ENCODE measurements at regions not wholly inside any gene's neighbourhood (a gene's known extent, or its start where the extent isn't known, plus 50 kb on each side); places are given as distances from the start of the nearest gene placed in this dataset.
A peak's percentile ranks its signal among the peaks of the same experiment; 100 is the strongest.

DNA sequence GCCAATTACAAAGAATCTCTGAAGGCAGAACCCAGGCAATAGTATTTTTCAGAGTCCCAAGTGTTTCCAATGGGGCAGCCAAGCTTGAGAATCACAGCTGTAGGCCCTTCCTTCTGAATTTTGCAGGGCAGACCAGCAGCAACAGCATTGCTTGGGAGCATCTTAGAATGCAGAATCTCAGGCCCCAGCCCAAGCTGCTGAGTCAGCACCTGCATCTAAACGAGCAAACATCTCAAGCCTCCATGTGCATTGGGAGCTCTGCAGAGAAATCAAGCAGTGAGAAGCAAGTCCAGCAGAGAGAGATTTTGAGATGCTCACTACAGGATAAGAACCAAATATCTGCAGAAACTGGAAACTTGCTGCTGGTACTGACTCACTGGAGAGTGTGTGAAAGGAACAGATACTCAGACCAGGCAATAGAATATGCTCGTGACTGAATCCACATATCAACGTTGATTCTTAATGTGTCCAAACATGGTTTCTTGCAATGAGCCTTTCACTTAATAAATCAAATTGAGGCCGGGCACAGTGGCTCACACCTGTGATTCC is 81.5 kb upstream of the TNFSF11 start:
- WGBS = over 99% methylated on average over 4 of the region's 4 CpGs
- Histone ChIP-seq H3K4me3 (ENCODE audit: insufficient read depth in 1 of 2, low read depth in 1 of 2, low read length in 2 of 2) (no peak overlapping the region), H2BK120ac (ENCODE audit: low read depth, low read length) (no peak overlapping the region), H3K9me3 (ENCODE audit: control insufficient read depth, low read length) (no peaks in the 10 kb centered on the region), H3K79me1 (replicated peaks; ENCODE audit: low read length, poor library complexity, severe bottlenecking) (no peaks in the 10 kb centered on the region), H3K4ac (ENCODE audit: low read depth in 1 of 2, low read length in 2 of 2) (no peak overlapping the region), H2BK5ac (ENCODE audit: low read depth, low read length, poor library complexity, severe bottlenecking) (no peak overlapping the region), H4K8ac (ENCODE audit: low read length) (no peak overlapping the region), H3K14ac (ENCODE audit: low read length in 2 of 2) (peak overlapping the region in 1 of 2 experiments; percentile 51), H3K27ac (ENCODE audit: low read length, poor library complexity, severe bottlenecking) (no peak overlapping the region), H3K27me3 (ENCODE audit: control insufficient read depth in 1 of 2, insufficient read depth in 1 of 2, low read length in 2 of 2) (peaks cover 0 to 24% of the 10 kb centered on the region in 2 experiments), H3K18ac (ENCODE audit: low read depth in 1 of 2, low read length in 2 of 2) (peak overlapping the region in 1 of 2 experiments; percentile 30), H3K36me3 (ENCODE audit: control insufficient read depth in 1 of 2, insufficient read depth in 2 of 2, low read depth in 1 of 2, low read length in 2 of 2) (no peaks in the 10 kb centered on the region), H3K9ac (ENCODE audit: low read length) (no peak overlapping the region), H2BK15ac (ENCODE audit: low read depth, poor library complexity, severe bottlenecking) (no peak overlapping the region), H2BK12ac (ENCODE audit: low read length in 2 of 2) (peak overlapping the region in 1 of 2 experiments; percentile 63), H2AFZ (ENCODE audit: low read depth, low read length) (no peak overlapping the region), H3K23ac (ENCODE audit: low read length in 2 of 2) (no peak overlapping the region), H4K91ac (ENCODE audit: low read length) (no peak overlapping the region), H3K4me2 (ENCODE audit: low read length, poor library complexity, severe bottlenecking) (no peak overlapping the region), H3K4me1 (ENCODE audit: control insufficient read depth, insufficient read depth, low read depth, low read length) (no peaks in the 10 kb centered on the region), H2AK5ac (ENCODE audit: low read length, severe bottlenecking) (no peak overlapping the region)
- DNase-seq = no peak

DNA sequence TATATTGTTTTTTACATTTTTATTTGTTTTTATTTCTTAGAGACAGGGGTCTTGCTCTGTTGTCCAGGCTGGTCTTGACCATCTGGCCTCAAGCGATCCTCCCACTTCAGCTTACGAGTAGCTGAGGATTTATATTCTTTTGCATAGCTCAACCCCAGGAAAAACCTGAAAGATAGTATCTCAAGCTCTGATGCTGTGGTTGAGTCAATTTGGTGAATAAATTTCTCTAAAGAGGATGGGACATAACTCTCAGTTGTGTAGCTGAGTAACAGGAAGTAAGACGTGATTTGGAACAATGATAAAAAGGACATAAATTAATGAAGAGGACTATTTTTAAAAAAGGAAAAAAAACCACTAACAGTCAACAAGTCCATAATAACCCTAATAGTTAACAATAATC is 79.8 kb upstream of the TNFSF11 start:
- no peak overlapping the region for H2BK120ac ChIP-seq (ENCODE audit: low read depth, low read length)
- no peaks in the 10 kb centered on the region for H3K79me1 ChIP-seq (replicated peaks; ENCODE audit: low read length, poor library complexity, severe bottlenecking)
- H3K27me3 ChIP-seq (ENCODE audit: control insufficient read depth in 1 of 2, insufficient read depth in 1 of 2, low read length in 2 of 2) = peaks cover 0 to 16% of the 10 kb centered on the region in 2 experiments

DNA sequence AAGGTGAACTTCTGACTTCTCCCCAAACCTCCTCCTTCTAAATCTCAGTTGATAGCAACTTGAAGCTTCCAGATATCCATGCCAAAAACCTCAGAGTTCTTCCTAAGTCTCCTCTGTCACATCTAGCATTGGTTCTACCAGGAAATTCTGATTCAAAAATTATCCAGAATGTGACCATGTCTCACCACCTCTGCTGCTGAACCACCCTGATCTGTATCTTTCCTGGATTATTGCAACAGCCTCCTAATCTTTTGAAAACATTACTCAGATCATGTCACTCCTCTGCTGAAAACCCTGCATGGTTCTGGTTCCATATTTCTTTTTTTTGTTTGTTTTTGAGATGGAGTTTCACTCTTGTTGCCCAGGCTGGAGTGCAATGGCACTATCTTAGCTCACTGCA is 78.7 kb upstream of the TNFSF11 start:
- H2AK5ac ChIP-seq (ENCODE audit: low read length, severe bottlenecking) = no peak overlapping the region
- no peak overlapping the region for H2BK120ac ChIP-seq (ENCODE audit: low read depth, low read length)
- no peak overlapping the region for H3K27ac ChIP-seq (ENCODE audit: low read length, poor library complexity, severe bottlenecking)
- H2BK12ac ChIP-seq (ENCODE audit: low read length in 2 of 2) = no peak overlapping the region
- no peak overlapping the region for H3K14ac ChIP-seq (ENCODE audit: low read length in 2 of 2)
- H4K8ac ChIP-seq (ENCODE audit: low read length) = no peak overlapping the region
- H3K4me3 ChIP-seq (ENCODE audit: insufficient read depth in 1 of 2, low read depth in 1 of 2, low read length in 2 of 2) = no peak overlapping the region
- no peaks in the 10 kb centered on the region for H3K4me1 ChIP-seq (ENCODE audit: control insufficient read depth, insufficient read depth, low read depth, low read length)
- no peak overlapping the region for H4K91ac ChIP-seq (ENCODE audit: low read length)
- H3K9ac ChIP-seq (ENCODE audit: low read length) = no peak overlapping the region
- no peaks in the 10 kb centered on the region for H3K9me3 ChIP-seq (ENCODE audit: control insufficient read depth, low read length)
- H2BK5ac ChIP-seq (ENCODE audit: low read depth, low read length, poor library complexity, severe bottlenecking) = no peak overlapping the region
- H3K27me3 ChIP-seq (ENCODE audit: control insufficient read depth in 1 of 2, insufficient read depth in 1 of 2, low read length in 2 of 2) = peaks cover 0 to 16% of the 10 kb centered on the region in 2 experiments
- no peak overlapping the region for H2AFZ ChIP-seq (ENCODE audit: low read depth, low read length)
- no peaks in the 10 kb centered on the region for H3K36me3 ChIP-seq (ENCODE audit: control insufficient read depth in 1 of 2, insufficient read depth in 2 of 2, low read depth in 1 of 2, low read length in 2 of 2)
- H3K23ac ChIP-seq (ENCODE audit: low read length in 2 of 2) = no peak overlapping the region
- peak; percentile 20 for DNase-seq
- no peak overlapping the region for H2BK15ac ChIP-seq (ENCODE audit: low read depth, poor library complexity, severe bottlenecking)
- H3K79me1 ChIP-seq (replicated peaks; ENCODE audit: low read length, poor library complexity, severe bottlenecking) = no peaks in the 10 kb centered on the region
- no peak overlapping the region for H3K4me2 ChIP-seq (ENCODE audit: low read length, poor library complexity, severe bottlenecking)
- H3K4ac ChIP-seq (ENCODE audit: low read depth in 1 of 2, low read length in 2 of 2) = no peak overlapping the region
- H3K18ac ChIP-seq (ENCODE audit: low read depth in 1 of 2, low read length in 2 of 2) = no peak overlapping the region

More for the DNA sequence above, 79.8 kb upstream of the TNFSF11 start:
- H3K4me2 ChIP-seq (ENCODE audit: low read length, poor library complexity, severe bottlenecking) = no peak overlapping the region
- no peak overlapping the region for H4K91ac ChIP-seq (ENCODE audit: low read length)
- no peak overlapping the region for H2AFZ ChIP-seq (ENCODE audit: low read depth, low read length)
- H3K9ac ChIP-seq (ENCODE audit: low read length) = no peak overlapping the region
- no peak overlapping the region for H4K8ac ChIP-seq (ENCODE audit: low read length)
- no peak overlapping the region for H2AK5ac ChIP-seq (ENCODE audit: low read length, severe bottlenecking)
- H3K18ac ChIP-seq (ENCODE audit: low read depth in 1 of 2, low read length in 2 of 2) = no peak overlapping the region
- H3K27ac ChIP-seq (ENCODE audit: low read length, poor library complexity, severe bottlenecking) = no peak overlapping the region
- no peak overlapping the region for H2BK12ac ChIP-seq (ENCODE audit: low read length in 2 of 2)
- WGBS = 42% methylated on average over 2 of the region's 3 CpGs
- H3K4ac ChIP-seq (ENCODE audit: low read depth in 1 of 2, low read length in 2 of 2) = no peak overlapping the region
- H3K4me1 ChIP-seq (ENCODE audit: control insufficient read depth, insufficient read depth, low read depth, low read length) = no peaks in the 10 kb centered on the region
- H2BK15ac ChIP-seq (ENCODE audit: low read depth, poor library complexity, severe bottlenecking) = no peak overlapping the region
- no peak overlapping the region for H2BK5ac ChIP-seq (ENCODE audit: low read depth, low read length, poor library complexity, severe bottlenecking)
- no peaks in the 10 kb centered on the region for H3K36me3 ChIP-seq (ENCODE audit: control insufficient read depth in 1 of 2, insufficient read depth in 2 of 2, low read depth in 1 of 2, low read length in 2 of 2)
- H3K4me3 ChIP-seq (ENCODE audit: insufficient read depth in 1 of 2, low read depth in 1 of 2, low read length in 2 of 2) = no peak overlapping the region
- no peak overlapping the region for H3K23ac ChIP-seq (ENCODE audit: low read length in 2 of 2)
- DNase-seq = peak; percentile 54
- no peak overlapping the region for H3K14ac ChIP-seq (ENCODE audit: low read length in 2 of 2)
- no peaks in the 10 kb centered on the region for H3K9me3 ChIP-seq (ENCODE audit: control insufficient read depth, low read length)

DNA sequence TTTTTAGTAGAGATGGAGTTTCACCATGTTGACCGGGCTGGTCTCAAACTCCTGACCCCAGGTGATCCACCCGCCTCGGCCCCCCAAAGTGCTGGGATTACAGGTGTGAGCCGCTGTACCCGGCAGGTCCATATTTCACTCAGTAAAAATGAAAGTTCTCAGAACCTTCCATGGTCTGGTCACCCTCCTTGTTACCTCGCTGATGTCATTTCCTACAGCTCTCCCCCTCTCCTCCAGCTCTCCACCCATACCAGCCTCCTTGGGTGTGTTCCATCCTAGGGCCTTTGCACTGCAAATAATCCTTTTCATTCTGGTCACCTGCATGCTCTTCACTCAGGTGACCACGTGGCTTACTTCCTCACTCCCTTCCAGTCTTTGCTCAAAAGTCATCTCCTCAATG is 78.2 kb upstream of the TNFSF11 start:
- no peak overlapping the region for H2BK15ac ChIP-seq (ENCODE audit: low read depth, poor library complexity, severe bottlenecking)
- H3K27ac ChIP-seq (ENCODE audit: low read length, poor library complexity, severe bottlenecking) = no peak overlapping the region
- no peak overlapping the region for H4K8ac ChIP-seq (ENCODE audit: low read length)
- 84% methylated on average over 7 of the region's 7 CpGs for WGBS
- no peak overlapping the region for H3K23ac ChIP-seq (ENCODE audit: low read length in 2 of 2)
- no peak overlapping the region for H2BK120ac ChIP-seq (ENCODE audit: low read depth, low read length)
- no peaks in the 10 kb centered on the region for H3K4me1 ChIP-seq (ENCODE audit: control insufficient read depth, insufficient read depth, low read depth, low read length)
- H2BK12ac ChIP-seq (ENCODE audit: low read length in 2 of 2) = peak overlapping the region in 1 of 2 experiments; percentile 93
- H2BK5ac ChIP-seq (ENCODE audit: low read depth, low read length, poor library complexity, severe bottlenecking) = no peak overlapping the region
- no peak overlapping the region for H3K4me2 ChIP-seq (ENCODE audit: low read length, poor library complexity, severe bottlenecking)
- no peak for DNase-seq
- no peak overlapping the region for H3K9ac ChIP-seq (ENCODE audit: low read length)
- peak overlapping the region in 1 of 2 experiments; percentile 74 for H3K18ac ChIP-seq (ENCODE audit: low read depth in 1 of 2, low read length in 2 of 2)
- H3K79me1 ChIP-seq (replicated peaks; ENCODE audit: low read length, poor library complexity, severe bottlenecking) = no peaks in the 10 kb centered on the region
- peak overlapping the region in 1 of 2 experiments; percentile 73 for H3K4ac ChIP-seq (ENCODE audit: low read depth in 1 of 2, low read length in 2 of 2)
- H2AFZ ChIP-seq (ENCODE audit: low read depth, low read length) = no peak overlapping the region
- no peak overlapping the region for H2AK5ac ChIP-seq (ENCODE audit: low read length, severe bottlenecking)
- no peak overlapping the region for H3K14ac ChIP-seq (ENCODE audit: low read length in 2 of 2)
- H3K36me3 ChIP-seq (ENCODE audit: control insufficient read depth in 1 of 2, insufficient read depth in 2 of 2, low read depth in 1 of 2, low read length in 2 of 2) = no peaks in the 10 kb centered on the region
- peaks cover 0 to 15% of the 10 kb centered on the region in 2 experiments for H3K27me3 ChIP-seq (ENCODE audit: control insufficient read depth in 1 of 2, insufficient read depth in 1 of 2, low read length in 2 of 2)
- H3K9me3 ChIP-seq (ENCODE audit: control insufficient read depth, low read length) = no peaks in the 10 kb centered on the region
- no peak overlapping the region for H3K4me3 ChIP-seq (ENCODE audit: insufficient read depth in 1 of 2, low read depth in 1 of 2, low read length in 2 of 2)
- H4K91ac ChIP-seq (ENCODE audit: low read length) = no peak overlapping the region
